CD4-positive, alpha-beta T cell (primary cell): ENCODE measurements at regions not wholly inside any gene's neighbourhood (a gene's known extent, or its start where the extent isn't known, plus 50 kb on each side); places are given as distances from the start of the nearest gene placed in this dataset.

Source experiments
- ATAC-seq: fragments of 200-7000 bp; cut with Tn5 transposase; one replicate; pipeline ENCODE4 v1.10.0; 2022; ENCODE audit warnings: mild to moderate bottlenecking; ENCODE audit not compliant: poor library complexity
- CTCF ChIA-PET: fragments of 350-600 bp; sonication (Branson Sonifier 250); formaldehyde crosslinking; loops from one replicate; lab custom pipeline; 2021; ENCODE audit warnings: antibody characterized with exemption, inconsistent platforms; lab: Charles Lee
- POLR2A ChIA-PET: fragments of 350-600 bp; sonication (Branson Sonifier 250); formaldehyde crosslinking; loops from one replicate; lab custom pipeline; 2021; ENCODE audit warnings: antibody characterized with exemption, inconsistent platforms; lab: Charles Lee
- DNase-seq, 14 experiments: peaks; one replicate each; pipeline ENCODE4 v3.0.0-alpha.2; 2013 to 2020; ENCODE audit warnings: mixed read lengths in 2 of 14
- H3K27ac ChIP-seq, 2 donors: one replicate each; pipeline versions ENCODE4 v1.5.1 to v1.7.0; 2013; ENCODE audit warnings: low read length in 2 of 2, low read depth in 1 of 2, mild to moderate bottlenecking in 1 of 2
- H3K27me3 ChIP-seq, 2 experiments: 1 replicate in 1 of 2; 2 replicates in 1 of 2; pipeline versions ENCODE4 v1.6.1 to v1.7.0; 2013; ENCODE audit warnings: low read length in 2 of 2, control low read depth in 1 of 2, mild to moderate bottlenecking in 1 of 2, moderate library complexity in 1 of 2; ENCODE audit not compliant: insufficient read depth in 2 of 2, control insufficient read depth in 1 of 2
- H3K36me3 ChIP-seq: one replicate; pipeline ENCODE4 v1.6.1; 2013; ENCODE audit warnings: low read length, control low read depth; ENCODE audit not compliant: insufficient read depth
- H3K4me1 ChIP-seq: one replicate; pipeline ENCODE4 v1.6.1; 2013; ENCODE audit warnings: low read length, control low read depth; ENCODE audit not compliant: insufficient read depth
- H3K4me3 ChIP-seq: one replicate; pipeline ENCODE4 v1.5.1; 2013; ENCODE audit warnings: mild to moderate bottlenecking, low read length, moderate library complexity
- H3K9me3 ChIP-seq, 2 experiments: 1 replicate in 1 of 2; 2 replicates in 1 of 2; pipeline versions ENCODE4 v1.6.1 to v1.7.0; 2013; ENCODE audit warnings: low read length in 2 of 2, mild to moderate bottlenecking in 2 of 2, control low read depth in 1 of 2, moderate library complexity in 1 of 2; ENCODE audit not compliant: control insufficient read depth in 1 of 2, insufficient read depth in 1 of 2
- H3K27ac Mint-ChIP-seq: one replicate; pipeline ENCODE4 v1.8.0; 2020; ENCODE audit warnings: mixed read lengths
- H3K27me3 Mint-ChIP-seq: one replicate; pipeline ENCODE4 v1.8.0; 2021; ENCODE audit warnings: mixed read lengths
- H3K36me3 Mint-ChIP-seq: one replicate; pipeline ENCODE4 v1.8.0; 2021; ENCODE audit warnings: low read depth, mixed read lengths
- H3K4me1 Mint-ChIP-seq: one replicate; pipeline ENCODE4 v1.8.0; 2021; ENCODE audit warnings: low read depth, mixed read lengths
- H3K4me3 Mint-ChIP-seq: one replicate; pipeline ENCODE4 v1.8.0; 2020; ENCODE audit warnings: mild to moderate bottlenecking, mixed read lengths
- H3K9me3 Mint-ChIP-seq: one replicate; pipeline ENCODE4 v1.8.0; 2020; ENCODE audit warnings: mixed read lengths
- intact Hi-C, 2 experiments: fragments of 100-400 bp; cut with DNase I in 1 of 2; cut with micrococcal nuclease in 1 of 2; formaldehyde crosslinking; loops; one replicate each; pipeline versions ENCODE4 v1.15.1 to v1.9.0; 2023 to 2025; cut with DNase I, micrococcal nuclease
- TF ChIP-seq, protein P1 (sequence below): fragments of 200-600 bp; IDR thresholded peaks from one replicate; pipeline ENCODE4 v1.8.0; 2022; ENCODE audit warnings: antibody characterized with exemption, mild to moderate bottlenecking

DNA sequence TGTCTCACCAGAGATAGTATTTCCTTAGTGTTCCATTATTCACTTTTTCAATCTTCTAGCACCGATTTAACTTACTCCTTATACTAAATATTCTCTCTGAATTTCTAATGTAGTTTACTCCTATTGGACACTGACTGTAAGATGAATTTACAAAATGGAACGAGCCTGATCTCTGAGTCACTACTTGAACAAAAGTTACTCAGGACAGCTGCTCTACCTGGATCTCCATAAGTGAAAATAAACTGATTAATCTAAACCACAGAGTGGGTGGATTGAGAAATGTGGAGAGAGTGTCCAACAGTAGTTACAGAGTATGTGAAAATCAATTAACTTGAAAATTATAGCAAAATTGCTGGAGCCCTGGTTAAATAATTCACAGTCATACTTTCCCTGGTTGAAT, 141.7 kb upstream of the CHORDC1 start:
- Histone ChIP-seq H3K27ac (no peak overlapping the region), H3K27me3 (no peaks in the 10 kb centered on the region), H3K36me3 (no peaks in the 10 kb centered on the region), H3K4me3 (no peak overlapping the region), H3K4me1 (no peaks in the 10 kb centered on the region), H3K9me3 (no peaks in the 10 kb centered on the region)
- intact Hi-C loops: no loop called here
- ATAC-seq (no peak), DNase-seq (no peak)
- no peaks in the 10 kb centered on the region for H3K4me1 Mint-ChIP-seq
- no peak overlapping the region for H3K27ac Mint-ChIP-seq
- POLR2A ChIA-PET: no interaction called here
- CTCF ChIA-PET: no interaction called here
- H3K27me3 Mint-ChIP-seq: no peaks in the 10 kb centered on the region
- no peaks in the 10 kb centered on the region for H3K36me3 Mint-ChIP-seq
- TF ChIP-seq, protein P1, sequence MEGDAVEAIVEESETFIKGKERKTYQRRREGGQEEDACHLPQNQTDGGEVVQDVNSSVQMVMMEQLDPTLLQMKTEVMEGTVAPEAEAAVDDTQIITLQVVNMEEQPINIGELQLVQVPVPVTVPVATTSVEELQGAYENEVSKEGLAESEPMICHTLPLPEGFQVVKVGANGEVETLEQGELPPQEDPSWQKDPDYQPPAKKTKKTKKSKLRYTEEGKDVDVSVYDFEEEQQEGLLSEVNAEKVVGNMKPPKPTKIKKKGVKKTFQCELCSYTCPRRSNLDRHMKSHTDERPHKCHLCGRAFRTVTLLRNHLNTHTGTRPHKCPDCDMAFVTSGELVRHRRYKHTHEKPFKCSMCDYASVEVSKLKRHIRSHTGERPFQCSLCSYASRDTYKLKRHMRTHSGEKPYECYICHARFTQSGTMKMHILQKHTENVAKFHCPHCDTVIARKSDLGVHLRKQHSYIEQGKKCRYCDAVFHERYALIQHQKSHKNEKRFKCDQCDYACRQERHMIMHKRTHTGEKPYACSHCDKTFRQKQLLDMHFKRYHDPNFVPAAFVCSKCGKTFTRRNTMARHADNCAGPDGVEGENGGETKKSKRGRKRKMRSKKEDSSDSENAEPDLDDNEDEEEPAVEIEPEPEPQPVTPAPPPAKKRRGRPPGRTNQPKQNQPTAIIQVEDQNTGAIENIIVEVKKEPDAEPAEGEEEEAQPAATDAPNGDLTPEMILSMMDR: no peak
- no peak overlapping the region for H3K4me3 Mint-ChIP-seq
- no peaks in the 10 kb centered on the region for H3K9me3 Mint-ChIP-seq

DNA sequence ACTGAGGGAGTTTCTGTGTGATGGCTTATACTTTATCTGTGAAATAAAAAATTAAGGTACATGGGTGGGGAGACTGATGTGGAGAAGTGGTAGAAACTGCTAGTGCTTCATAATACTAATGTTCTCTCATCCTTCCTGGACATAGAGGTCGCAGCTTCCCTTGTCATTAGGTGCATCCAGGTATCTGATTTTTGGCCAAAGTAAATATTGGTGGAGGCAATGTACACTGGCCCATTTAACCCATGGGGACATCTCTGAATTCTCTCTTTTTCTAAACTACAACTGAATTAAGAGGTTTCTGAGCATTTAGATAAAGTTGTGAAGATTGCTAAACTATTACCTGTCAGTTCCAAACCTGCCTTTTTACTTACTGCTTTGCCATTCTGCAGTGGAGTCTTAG, 140.9 kb upstream of the CHORDC1 start:
- no peaks in the 10 kb centered on the region for H3K36me3 ChIP-seq
- no peak overlapping the region for H3K4me3 Mint-ChIP-seq
- DNase-seq (no peak), ATAC-seq (no peak)
- no peaks in the 10 kb centered on the region for H3K9me3 ChIP-seq
- no peaks in the 10 kb centered on the region for H3K27me3 Mint-ChIP-seq
- no peaks in the 10 kb centered on the region for H3K9me3 Mint-ChIP-seq
- no peaks in the 10 kb centered on the region for H3K4me1 ChIP-seq
- H3K4me3 ChIP-seq: no peak overlapping the region
- TF ChIP-seq, protein P1: no peak
- H3K27ac ChIP-seq: no peak overlapping the region
- H3K27ac Mint-ChIP-seq: no peak overlapping the region
- ChIA-PET POLR2A (no interaction called here), CTCF (no interaction called here)
- H3K4me1 Mint-ChIP-seq: no peaks in the 10 kb centered on the region
- intact Hi-C loops: no loop called here
- no peaks in the 10 kb centered on the region for H3K36me3 Mint-ChIP-seq
- H3K27me3 ChIP-seq: no peaks in the 10 kb centered on the region

DNA sequence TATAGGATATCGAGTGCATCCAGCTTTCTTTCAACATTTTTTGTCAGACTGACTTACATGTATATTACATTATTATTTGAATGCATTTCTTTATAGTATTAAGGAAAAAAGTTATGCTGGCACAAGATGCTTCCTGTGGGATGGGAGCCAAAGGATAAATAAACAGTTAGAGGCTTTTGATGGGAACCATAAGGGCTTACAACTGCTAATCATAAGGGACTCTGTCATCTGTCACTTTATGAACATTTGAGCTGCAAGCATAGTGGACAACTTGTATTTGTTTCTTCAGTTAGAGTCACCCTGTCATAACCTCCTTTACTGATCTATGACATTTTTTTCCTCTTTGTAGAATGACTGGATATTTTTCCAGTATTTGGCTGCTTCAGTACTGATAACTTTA, 132.4 kb upstream of the CHORDC1 start:
- Histone ChIP-seq H3K4me3 (no peak overlapping the region), H3K27ac (no peak overlapping the region), H3K9me3 (no peaks in the 10 kb centered on the region), H3K4me1 (no peaks in the 10 kb centered on the region), H3K36me3 (no peaks in the 10 kb centered on the region), H3K27me3 (no peaks in the 10 kb centered on the region)
- Mint-ChIP-seq H3K4me1 (no peaks in the 10 kb centered on the region), H3K36me3 (no peaks in the 10 kb centered on the region), H3K9me3 (no peaks in the 10 kb centered on the region), H3K27me3 (peaks cover 5% of the 10 kb centered on the region), H3K4me3 (no peak overlapping the region), H3K27ac (no peak overlapping the region)
- no peak for DNase-seq
- intact Hi-C loops: no loop called here
- POLR2A ChIA-PET: no interaction called here
- no peak for ATAC-seq
- CTCF ChIA-PET: no interaction called here
- TF ChIP-seq, protein P1: no peak
